Lung (tissue), 11 donors: ENCODE measurements at regions not wholly inside any gene's neighbourhood (a gene's known extent, or its start where the extent isn't known, plus 50 kb on each side); places are given as distances from the start of the nearest gene placed in this dataset.

Experiments
- ATAC-seq: fragments of 200-7000 bp; cut with Tn5 transposase; one replicate; pipeline ENCODE4 v1.9.1; 2020; ENCODE audit warnings: moderate number of reproducible peaks; ENCODE audit not compliant: insufficient read depth, low FRiP score
- DNase-seq, 3 donors: peaks; one replicate each; pipeline ENCODE4 v3.0.0-alpha.2; 2013 to 2017
- H3K27ac ChIP-seq, 2 donors: one replicate each; pipeline ENCODE4 v1.5.1; 2013; ENCODE audit warnings: mild to moderate bottlenecking in 2 of 2, moderate library complexity in 2 of 2, control low read depth in 1 of 2, inconsistent platforms in 1 of 2, low read depth in 1 of 2, low read length in 1 of 2
- H3K27me3 ChIP-seq, 3 donors: one replicate each; pipeline ENCODE4 v1.5.1; 2013; ENCODE audit warnings: low read length in 2 of 3; ENCODE audit not compliant: control insufficient read depth in 3 of 3, insufficient read depth in 3 of 3
- H3K36me3 ChIP-seq, 4 donors: one replicate each; pipeline ENCODE4 v1.5.1; 2013; ENCODE audit warnings: low read length in 4 of 4, mild to moderate bottlenecking in 1 of 4, moderate library complexity in 1 of 4; ENCODE audit not compliant: control insufficient read depth in 4 of 4, insufficient read depth in 4 of 4
- H3K4me1 ChIP-seq, 5 donors: one replicate each; pipeline ENCODE4 v1.5.1; 2013; ENCODE audit warnings: low read length in 5 of 5, mild to moderate bottlenecking in 2 of 5, moderate library complexity in 1 of 5; ENCODE audit not compliant: control insufficient read depth in 5 of 5, insufficient read depth in 5 of 5
- H3K4me3 ChIP-seq: one replicate; pipeline ENCODE4 v1.5.1; 2013; ENCODE audit warnings: mild to moderate bottlenecking, control low read depth, moderate library complexity
- H3K9ac ChIP-seq, 2 donors: one replicate each; pipeline ENCODE4 v1.5.1; 2013; ENCODE audit warnings: low read length in 2 of 2, control low read depth in 1 of 2; ENCODE audit not compliant: insufficient read depth in 1 of 2
- H3K9me3 ChIP-seq, 4 donors: one replicate each; pipeline ENCODE4 v1.5.1; 2013; ENCODE audit warnings: low read length in 3 of 4, mild to moderate bottlenecking in 1 of 4, moderate library complexity in 1 of 4; ENCODE audit not compliant: control insufficient read depth in 4 of 4, insufficient read depth in 3 of 4
- WGBS, 2 donors: extraction: QIAGEN DNeasy Blood & Tissue Kit; methylation state at CpG; one replicate each; pipeline ENCODE4 v1.1.7; 2013; 5-methylcytosine and 5-hydroxymethylcytosine counted together
- TF ChIP-seq, protein P1 (sequence below): IDR thresholded peaks from 2 replicates; pipeline ENCODE4 v1.5.1; 2012; ENCODE audit warnings: mild to moderate bottlenecking; ENCODE audit errors: control extremely low read depth, extremely low read depth
- donor health status: control.
- donor health status: control.
- donor health status: Bipolar disorder and iron deficiency.
- donor health status: healthy.
- donor health status: DM: yes; HTN: yes; CAD: no.

DNA sequence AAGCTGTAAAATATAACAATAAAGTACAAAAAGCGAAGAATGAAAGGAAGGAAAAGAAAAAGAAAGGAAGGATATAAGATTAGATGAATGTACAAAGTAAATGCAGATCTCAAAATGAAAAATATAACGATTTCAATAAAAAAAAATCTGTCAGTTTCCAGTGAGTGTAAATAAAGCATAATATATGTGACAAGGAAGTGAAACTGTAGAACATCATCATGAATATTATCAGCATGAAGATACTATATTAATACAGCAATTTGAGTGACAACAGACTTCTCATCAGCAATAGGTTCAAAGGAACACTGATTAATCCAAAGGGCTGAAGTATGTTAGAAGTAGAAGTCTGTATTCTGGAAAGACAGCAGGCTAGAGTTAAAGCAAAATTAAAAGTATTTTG, 659.5 kb upstream of the MBL2 start:
- H3K27ac ChIP-seq: no peak overlapping the region
- 73 to 80% methylated on average over 2 of the region's 2 CpGs for WGBS, 2 donors
- H3K36me3 ChIP-seq: no peaks in the 10 kb centered on the region
- no peaks in the 10 kb centered on the region for H3K9me3 ChIP-seq
- H3K4me3 ChIP-seq: no peak overlapping the region
- H3K4me1 ChIP-seq: no peaks in the 10 kb centered on the region
- H3K27me3 ChIP-seq: no peaks in the 10 kb centered on the region
- DNase-seq: no peak
- no peak for ATAC-seq
- H3K9ac ChIP-seq: no peak overlapping the region
- TF ChIP-seq, protein P1, sequence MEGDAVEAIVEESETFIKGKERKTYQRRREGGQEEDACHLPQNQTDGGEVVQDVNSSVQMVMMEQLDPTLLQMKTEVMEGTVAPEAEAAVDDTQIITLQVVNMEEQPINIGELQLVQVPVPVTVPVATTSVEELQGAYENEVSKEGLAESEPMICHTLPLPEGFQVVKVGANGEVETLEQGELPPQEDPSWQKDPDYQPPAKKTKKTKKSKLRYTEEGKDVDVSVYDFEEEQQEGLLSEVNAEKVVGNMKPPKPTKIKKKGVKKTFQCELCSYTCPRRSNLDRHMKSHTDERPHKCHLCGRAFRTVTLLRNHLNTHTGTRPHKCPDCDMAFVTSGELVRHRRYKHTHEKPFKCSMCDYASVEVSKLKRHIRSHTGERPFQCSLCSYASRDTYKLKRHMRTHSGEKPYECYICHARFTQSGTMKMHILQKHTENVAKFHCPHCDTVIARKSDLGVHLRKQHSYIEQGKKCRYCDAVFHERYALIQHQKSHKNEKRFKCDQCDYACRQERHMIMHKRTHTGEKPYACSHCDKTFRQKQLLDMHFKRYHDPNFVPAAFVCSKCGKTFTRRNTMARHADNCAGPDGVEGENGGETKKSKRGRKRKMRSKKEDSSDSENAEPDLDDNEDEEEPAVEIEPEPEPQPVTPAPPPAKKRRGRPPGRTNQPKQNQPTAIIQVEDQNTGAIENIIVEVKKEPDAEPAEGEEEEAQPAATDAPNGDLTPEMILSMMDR: no peak

DNA sequence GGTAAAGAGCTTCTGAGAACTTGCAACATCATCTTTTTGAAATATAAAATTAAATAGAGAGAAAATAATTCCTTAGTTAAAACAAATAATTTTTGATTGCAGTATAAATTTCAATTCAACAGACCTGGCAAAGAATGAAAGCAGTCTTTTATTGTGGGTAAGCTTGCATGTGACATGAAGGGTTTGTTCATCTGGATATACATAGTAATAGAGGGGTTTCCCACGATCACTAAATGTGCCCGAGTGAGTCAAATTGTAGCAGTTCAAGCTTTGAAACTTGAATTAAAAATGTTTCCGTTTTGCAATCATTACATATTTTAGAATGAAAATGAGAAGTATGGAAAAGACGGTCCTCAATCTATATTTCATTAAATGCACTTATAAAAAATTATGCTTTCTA, 658.4 kb upstream of the MBL2 start:
- no peak overlapping the region for H3K27ac ChIP-seq
- ATAC-seq (no peak), DNase-seq (no peak)
- no peaks in the 10 kb centered on the region for H3K9me3 ChIP-seq
- H3K36me3 ChIP-seq: no peaks in the 10 kb centered on the region
- no peaks in the 10 kb centered on the region for H3K4me1 ChIP-seq
- H3K27me3 ChIP-seq: no peaks in the 10 kb centered on the region
- no peak overlapping the region for H3K9ac ChIP-seq
- TF ChIP-seq, protein P1: no peak
- whole genome bisulfite sequencing, 2 donors: 91% methylated on average over 4 of the region's 4 CpGs
- no peak overlapping the region for H3K4me3 ChIP-seq

DNA sequence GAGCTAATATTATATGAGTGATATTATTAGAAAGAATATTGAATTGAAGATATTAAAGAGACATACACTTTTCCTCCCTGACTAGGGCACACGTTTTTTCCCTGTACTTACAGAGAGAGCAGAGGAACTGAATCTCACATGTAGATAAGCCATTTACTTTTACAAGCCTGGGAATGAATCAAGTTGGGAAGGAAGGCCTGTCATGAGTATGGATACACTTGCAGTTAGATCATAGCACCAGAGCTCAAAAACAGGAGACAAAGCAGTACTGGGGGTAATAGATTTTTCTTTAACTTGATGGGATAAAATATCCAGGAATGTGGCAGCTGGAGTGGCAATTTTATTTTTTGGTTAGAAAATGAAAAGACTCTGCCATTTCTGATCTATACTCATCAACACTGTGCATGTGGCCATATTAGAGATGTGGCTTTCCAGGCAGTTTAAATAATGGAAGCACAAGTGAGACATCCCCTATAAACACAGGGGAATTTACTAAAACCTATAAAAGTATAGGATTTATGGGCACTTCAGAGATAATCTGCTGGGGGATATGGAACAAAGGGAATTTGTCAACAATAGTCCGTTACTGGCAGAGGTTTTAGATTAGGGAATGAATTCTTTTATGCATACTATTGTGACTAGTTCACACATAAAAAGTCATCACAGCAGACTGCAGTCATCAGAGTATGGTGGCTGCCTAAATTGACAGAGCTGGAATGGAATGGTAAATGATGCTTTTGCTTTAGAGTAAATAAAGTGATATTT, 657.7 kb upstream of the MBL2 start:
- no peak for DNase-seq
- H3K27me3 ChIP-seq: no peaks in the 10 kb centered on the region
- TF ChIP-seq, protein P1: no peak
- 43 to 47% methylated on average over 2 of the region's 2 CpGs for WGBS, 2 donors
- no peaks in the 10 kb centered on the region for H3K4me1 ChIP-seq
- no peak overlapping the region for H3K27ac ChIP-seq
- no peaks in the 10 kb centered on the region for H3K36me3 ChIP-seq
- H3K9ac ChIP-seq: no peak overlapping the region
- H3K4me3 ChIP-seq: no peak overlapping the region
- no peak for ATAC-seq
- no peaks in the 10 kb centered on the region for H3K9me3 ChIP-seq
